B cell (primary cell): ENCODE measurements at regions not wholly inside any gene's neighbourhood (a gene's known extent, or its start where the extent isn't known, plus 50 kb on each side); places are given as distances from the start of the nearest gene placed in this dataset.

Experiments used
- ATAC-seq: fragments of 200-7000 bp; cut with Tn5 transposase; one replicate; pipeline ENCODE4 v1.10.0; 2021; ENCODE audit warnings: low read depth, mild to moderate bottlenecking, moderate number of reproducible peaks, moderate library complexity
- CTCF ChIA-PET: fragments of 350-600 bp; sonication (Branson Sonifier 250); formaldehyde crosslinking; loops from one replicate; lab custom pipeline; 2021; ENCODE audit warnings: antibody characterized with exemption, inconsistent platforms; lab: Charles Lee
- POLR2A ChIA-PET: fragments of 350-600 bp; sonication (Branson Sonifier 250); formaldehyde crosslinking; loops from one replicate; lab custom pipeline; 2021; ENCODE audit warnings: antibody characterized with exemption; lab: Charles Lee
- DNase-seq: peaks from one replicate; pipeline ENCODE4 v3.0.0; 2013
- H2AFZ ChIP-seq: 2 replicates; pipeline ENCODE4 v1.6.1; 2012; ENCODE audit warnings: mild to moderate bottlenecking, low read depth, low read length; ENCODE audit not compliant: insufficient read depth, poor library complexity, severe bottlenecking
- H3K27ac ChIP-seq, 2 donors: 1 replicate in 1 of 2; 2 replicates in 1 of 2; pipeline ENCODE4 v1.5.1; 2012 to 2013; ENCODE audit warnings: low read length in 2 of 2, mild to moderate bottlenecking in 2 of 2, moderate library complexity in 1 of 2
- H3K27me3 ChIP-seq, 4 experiments: fragments of 200-600 bp in 1 of 4; sonication (generic) in 1 of 4; replicated peaks in 1 of 4; 1 replicate in 2 of 4; 2 replicates in 2 of 4; pipeline versions ENCODE4 v1.6.1 to v1.7.0; 2013 to 2016; ENCODE audit warnings: low read length in 3 of 4, mild to moderate bottlenecking in 2 of 4, mixed read lengths in 1 of 4, moderate library complexity in 1 of 4; ENCODE audit not compliant: insufficient read depth in 4 of 4, control insufficient read depth in 3 of 4; ENCODE audit errors: control extremely low read depth in 1 of 4
- H3K36me3 ChIP-seq, 2 experiments: replicated peaks in 1 of 2; 1 replicate in 1 of 2; 2 replicates in 1 of 2; pipeline versions ENCODE4 v1.6.1 to v1.7.1; 2013; ENCODE audit warnings: low read length in 1 of 2; ENCODE audit not compliant: insufficient read depth in 2 of 2, control insufficient read depth in 1 of 2; ENCODE audit errors: control extremely low read depth in 1 of 2, extremely low read depth in 1 of 2
- H3K4me1 ChIP-seq, 2 donors: fragments of 200-600 bp in 1 of 2; sonication (generic) in 1 of 2; 1 replicate in 1 of 2; 2 replicates in 1 of 2; pipeline versions ENCODE4 v1.5.1 to v1.6.1; 2013 to 2017; ENCODE audit warnings: low read length in 2 of 2; ENCODE audit not compliant: control insufficient read depth in 2 of 2, insufficient read depth in 2 of 2
- H3K4me2 ChIP-seq: replicated peaks from 2 replicates; pipeline ENCODE3; 2012; ENCODE audit warnings: mild to moderate bottlenecking, low read depth, low read length; ENCODE audit not compliant: poor library complexity, severe bottlenecking
- H3K4me3 ChIP-seq, 5 experiments: fragments of 200-600 bp in 1 of 5; sonication (generic) in 1 of 5; 1 replicate in 3 of 5; 2 replicates in 2 of 5; pipeline versions ENCODE4 v1.5.1 to v1.7.0; 2011 to 2016; ENCODE audit warnings: low read length in 4 of 5, mild to moderate bottlenecking in 4 of 5, low read depth in 2 of 5, control low read depth in 1 of 5, moderate library complexity in 1 of 5; ENCODE audit not compliant: insufficient read depth in 1 of 5; ENCODE audit errors: control extremely low read depth in 1 of 5, extremely low read depth in 1 of 5
- H3K79me2 ChIP-seq: fragments of 200-600 bp; sonication (generic); one replicate; pipeline ENCODE4 v1.6.0; 2016; ENCODE audit warnings: low read length; ENCODE audit not compliant: control insufficient read depth, insufficient read depth
- H3K9ac ChIP-seq: fragments of 200-600 bp; sonication (generic); 2 replicates; pipeline ENCODE4 v1.6.1; 2017; ENCODE audit warnings: mild to moderate bottlenecking, low read length, moderate library complexity
- H3K9me3 ChIP-seq, 3 donors: one replicate each; pipeline versions ENCODE4 v1.6.1 to v1.7.1; 2013; ENCODE audit warnings: low read length in 2 of 3; ENCODE audit not compliant: control insufficient read depth in 2 of 3, insufficient read depth in 1 of 3; ENCODE audit errors: control extremely low read depth in 1 of 3
- H4K20me1 ChIP-seq: 2 replicates; pipeline ENCODE4 v1.6.0; 2012; ENCODE audit warnings: mild to moderate bottlenecking, low read length; ENCODE audit not compliant: insufficient read depth, control insufficient read depth, poor library complexity, severe bottlenecking
- H3K27ac Mint-ChIP-seq: one replicate; pipeline ENCODE4 v1.8.0; 2021; ENCODE audit warnings: mixed read lengths
- H3K27me3 Mint-ChIP-seq: one replicate; pipeline ENCODE4 v1.8.0; 2021; ENCODE audit warnings: mixed read lengths
- H3K4me1 Mint-ChIP-seq: one replicate; pipeline ENCODE4 v1.8.0; 2021; ENCODE audit warnings: mixed read lengths
- H3K4me3 Mint-ChIP-seq: one replicate; pipeline ENCODE4 v1.8.0; 2021; ENCODE audit warnings: mixed read lengths
- H3K9me3 Mint-ChIP-seq: one replicate; pipeline ENCODE4 v1.8.0; 2022; ENCODE audit warnings: mixed read lengths; ENCODE audit not compliant: insufficient read depth
- EZH2 ChIP-seq: IDR thresholded peaks from 2 replicates; pipeline ENCODE4 v1.6.1; 2012; ENCODE audit warnings: borderline replicate concordance, low read depth, mild to moderate bottlenecking, moderate library complexity, low read length; ENCODE audit not compliant: insufficient read depth, poor library complexity, severe bottlenecking
- WGBS: methylation state at CpG from one replicate; pipeline ENCODE4 v1.1.5; 2013; ENCODE audit warnings: missing lambda C conversion rate; ENCODE audit not compliant: insufficient coverage; 5-methylcytosine and 5-hydroxymethylcytosine counted together
- intact Hi-C: fragments of 100-400 bp; cut with micrococcal nuclease; formaldehyde crosslinking; loops from one replicate; pipeline ENCODE4 v1.10.0; 2022
- TF ChIP-seq, protein P1 (sequence below): fragments of 200-600 bp; IDR thresholded peaks from one replicate; pipeline ENCODE4 v1.8.0; 2022; ENCODE audit warnings: antibody characterized with exemption, mild to moderate bottlenecking

DNA sequence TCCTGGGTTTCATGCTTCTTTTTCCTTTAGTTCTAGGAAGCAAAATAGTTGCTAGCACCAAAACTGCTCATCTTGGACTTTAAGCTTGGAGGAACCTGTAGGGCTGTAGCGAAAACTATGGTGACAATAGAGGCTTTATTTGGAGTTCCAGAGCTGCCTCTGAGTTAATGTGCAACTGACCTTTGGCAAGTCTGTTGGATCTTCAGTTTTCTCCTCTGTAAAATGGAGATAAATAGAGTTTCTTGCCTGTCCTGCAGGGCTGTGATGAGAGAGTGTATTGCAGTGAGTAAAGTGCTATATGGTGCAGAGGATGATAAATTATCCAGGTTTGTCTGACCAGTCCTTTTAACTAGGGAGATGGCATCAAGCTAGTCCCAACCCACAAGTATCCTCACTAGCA lies 417.0 kb downstream of the MAN2A1 start:
- H3K4me1 Mint-ChIP-seq: no peaks in the 10 kb centered on the region
- H3K27ac Mint-ChIP-seq: no peak overlapping the region
- Histone ChIP-seq H3K36me3 (no peaks in the 10 kb centered on the region), H3K9ac (no peak overlapping the region), H2AFZ (no peak overlapping the region), H3K79me2 (no peaks in the 10 kb centered on the region), H3K27ac (no peak overlapping the region), H3K4me2 (no peak overlapping the region), H3K4me1 (no peaks in the 10 kb centered on the region), H4K20me1 (no peaks in the 10 kb centered on the region), H3K9me3 (no peaks in the 10 kb centered on the region), H3K4me3 (no peak overlapping the region), H3K27me3 (no peaks in the 10 kb centered on the region)
- ChIA-PET POLR2A (no interaction called here), CTCF (no interaction called here)
- TF ChIP-seq EZH2: no peak
- TF ChIP-seq, protein P1, sequence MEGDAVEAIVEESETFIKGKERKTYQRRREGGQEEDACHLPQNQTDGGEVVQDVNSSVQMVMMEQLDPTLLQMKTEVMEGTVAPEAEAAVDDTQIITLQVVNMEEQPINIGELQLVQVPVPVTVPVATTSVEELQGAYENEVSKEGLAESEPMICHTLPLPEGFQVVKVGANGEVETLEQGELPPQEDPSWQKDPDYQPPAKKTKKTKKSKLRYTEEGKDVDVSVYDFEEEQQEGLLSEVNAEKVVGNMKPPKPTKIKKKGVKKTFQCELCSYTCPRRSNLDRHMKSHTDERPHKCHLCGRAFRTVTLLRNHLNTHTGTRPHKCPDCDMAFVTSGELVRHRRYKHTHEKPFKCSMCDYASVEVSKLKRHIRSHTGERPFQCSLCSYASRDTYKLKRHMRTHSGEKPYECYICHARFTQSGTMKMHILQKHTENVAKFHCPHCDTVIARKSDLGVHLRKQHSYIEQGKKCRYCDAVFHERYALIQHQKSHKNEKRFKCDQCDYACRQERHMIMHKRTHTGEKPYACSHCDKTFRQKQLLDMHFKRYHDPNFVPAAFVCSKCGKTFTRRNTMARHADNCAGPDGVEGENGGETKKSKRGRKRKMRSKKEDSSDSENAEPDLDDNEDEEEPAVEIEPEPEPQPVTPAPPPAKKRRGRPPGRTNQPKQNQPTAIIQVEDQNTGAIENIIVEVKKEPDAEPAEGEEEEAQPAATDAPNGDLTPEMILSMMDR: no peak
- DNase-seq: no peak
- no peak overlapping the region for H3K4me3 Mint-ChIP-seq
- no peaks in the 10 kb centered on the region for H3K9me3 Mint-ChIP-seq
- no peak for ATAC-seq
- 88% methylated on average over 1 of the region's 1 CpG for WGBS
- intact Hi-C loops: no loop called here
- H3K27me3 Mint-ChIP-seq: peaks cover 5% of the 10 kb centered on the region

DNA sequence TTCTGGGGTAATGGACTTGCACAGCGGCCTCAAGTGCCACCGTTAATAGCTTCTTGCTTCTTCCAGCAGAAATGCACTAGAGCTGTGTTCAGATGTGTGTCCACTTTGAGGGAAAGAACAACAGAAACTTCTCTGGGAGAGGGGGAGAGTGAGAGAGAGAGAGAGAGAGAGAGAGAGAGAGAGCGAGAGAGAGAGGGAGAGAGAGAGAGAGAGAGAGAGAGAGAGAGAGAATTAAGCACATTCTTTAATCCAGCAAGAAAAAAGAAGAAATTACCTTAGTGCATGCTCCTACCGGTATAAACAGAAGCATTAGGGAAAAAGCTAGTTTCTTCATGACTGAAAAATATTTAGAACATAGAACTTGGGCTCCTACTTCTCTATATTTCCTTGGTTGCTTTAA lies 418.8 kb downstream of the MAN2A1 start:
- Histone ChIP-seq H2AFZ (no peak overlapping the region), H3K27ac (no peak overlapping the region), H3K9ac (no peak overlapping the region), H3K27me3 (no peaks in the 10 kb centered on the region), H4K20me1 (no peaks in the 10 kb centered on the region), H3K4me2 (no peak overlapping the region), H3K36me3 (no peaks in the 10 kb centered on the region), H3K9me3 (no peaks in the 10 kb centered on the region), H3K4me3 (no peak overlapping the region), H3K79me2 (no peaks in the 10 kb centered on the region), H3K4me1 (no peaks in the 10 kb centered on the region)
- ChIA-PET CTCF (no interaction called here), POLR2A (no interaction called here)
- Mint-ChIP-seq H3K9me3 (no peaks in the 10 kb centered on the region), H3K4me1 (no peaks in the 10 kb centered on the region), H3K27me3 (peaks cover 5% of the 10 kb centered on the region), H3K27ac (no peak overlapping the region), H3K4me3 (no peak overlapping the region)
- intact Hi-C loops: no loop called here
- WGBS: no CpG with 5 or more reads among the region's 4 CpGs
- TF ChIP-seq EZH2: no peak
- TF ChIP-seq, protein P1: no peak
- DNase-seq (no peak), ATAC-seq (no peak)
